ENCODE measurements at regions not wholly inside any gene's neighbourhood (a gene's known extent, or its start where the extent isn't known, plus 50 kb on each side); places are given as distances from the start of the nearest gene placed in this dataset.
"Not testable (repeated sequence)": the region's sequence is repeated elsewhere in the genome, so short reads cannot be mapped to it uniquely, and the experiment has no call there.

DNA sequence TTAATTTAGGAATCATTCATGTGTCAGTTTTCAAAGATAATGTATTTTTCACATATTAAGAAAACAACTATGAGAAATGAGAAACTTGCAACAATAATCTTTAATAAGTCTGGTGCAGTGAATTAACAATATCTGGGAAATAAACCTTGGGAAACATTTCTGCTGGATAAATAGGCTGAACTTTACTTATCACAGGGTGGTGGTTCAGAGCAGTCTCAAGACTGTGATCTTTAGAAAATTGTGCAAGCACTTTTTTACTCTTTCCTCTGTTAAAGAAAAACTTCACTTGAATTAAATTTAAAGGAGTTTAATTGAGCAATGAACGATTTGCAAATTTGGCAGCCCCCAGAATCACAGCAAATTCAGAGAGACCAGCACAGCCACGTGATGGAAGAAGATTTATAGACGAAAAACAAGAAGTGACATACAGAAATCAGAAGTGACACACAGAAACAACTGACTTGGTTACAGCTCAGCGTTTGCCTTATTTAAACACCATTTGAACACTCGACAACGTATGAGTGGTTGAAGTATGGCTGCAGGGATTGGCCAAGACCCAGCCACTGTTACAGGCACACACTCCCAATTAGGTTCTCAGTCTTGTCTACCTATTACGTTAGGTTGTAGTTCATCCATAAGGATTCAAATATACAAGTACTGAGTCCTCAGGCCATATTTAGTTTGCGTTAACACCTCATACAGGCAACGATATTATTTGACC lies 631.9 kb downstream of the SLCO4C1 start:
- H3K36me3 ChIP-seq (ENCODE audit: control insufficient read depth, insufficient read depth, low read length) = no peaks in the 10 kb centered on the region
- DNase-seq (ENCODE audit: low read depth in 4 of 6, low spot score in 6 of 6) = no peak
- 50% methylated on average over 1 of the region's 9 CpGs for WGBS (ENCODE audit: insufficient coverage)
- H3K9me3 ChIP-seq (ENCODE audit: control insufficient read depth, insufficient read depth, low read length) = no peaks in the 10 kb centered on the region
- H3K27me3 ChIP-seq (ENCODE audit: control insufficient read depth, insufficient read depth, low read length) = no peaks in the 10 kb centered on the region
- H3K27ac ChIP-seq (ENCODE audit: low read depth, low read length) = no peak overlapping the region
- no peaks in the 10 kb centered on the region for H3K4me1 ChIP-seq (ENCODE audit: control insufficient read depth, insufficient read depth, low read length)
- H3K4me3 ChIP-seq (ENCODE audit: low read depth, low read length) = no peak overlapping the region

DNA sequence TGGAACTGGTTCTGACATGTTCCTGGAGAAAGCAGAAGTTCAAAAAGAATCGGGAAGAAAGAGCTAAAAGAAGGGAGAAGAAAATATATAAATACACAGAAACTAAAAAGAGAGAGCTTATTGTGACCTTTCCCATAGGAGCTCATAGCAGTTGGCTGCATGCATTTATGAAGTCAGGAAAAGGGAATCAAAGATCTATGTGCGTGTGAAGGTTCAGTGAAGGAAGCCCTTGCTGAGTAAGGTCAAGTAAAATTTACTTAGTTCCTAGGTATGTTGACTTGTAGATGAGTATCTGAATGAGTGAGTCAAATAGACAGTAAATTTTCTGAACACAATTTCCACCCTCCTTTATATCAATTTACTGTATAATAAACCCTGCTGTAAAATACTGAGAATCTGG lies 632.5 kb downstream of the SLCO4C1 start:
- no peaks in the 10 kb centered on the region for H3K36me3 ChIP-seq (ENCODE audit: control insufficient read depth, insufficient read depth, low read length)
- no CpG with 5 or more reads among the region's 2 CpGs for WGBS (ENCODE audit: insufficient coverage)
- no peaks in the 10 kb centered on the region for H3K27me3 ChIP-seq (ENCODE audit: control insufficient read depth, insufficient read depth, low read length)
- no peaks in the 10 kb centered on the region for H3K4me1 ChIP-seq (ENCODE audit: control insufficient read depth, insufficient read depth, low read length)
- no peak overlapping the region for H3K27ac ChIP-seq (ENCODE audit: low read depth, low read length)
- no peak overlapping the region for H3K4me3 ChIP-seq (ENCODE audit: low read depth, low read length)
- DNase-seq (ENCODE audit: low read depth in 4 of 6, low spot score in 6 of 6) = no peak
- no peaks in the 10 kb centered on the region for H3K9me3 ChIP-seq (ENCODE audit: control insufficient read depth, insufficient read depth, low read length)

- no peaks in the 10 kb centered on the region for H3K4me1 ChIP-seq (ENCODE audit: control insufficient read depth, insufficient read depth, low read length)
- no peaks in the 10 kb centered on the region for H3K9me3 ChIP-seq (ENCODE audit: control insufficient read depth, insufficient read depth, low read length)
- H3K4me3 ChIP-seq (ENCODE audit: low read depth, low read length) = no peak overlapping the region
- H3K36me3 ChIP-seq (ENCODE audit: control insufficient read depth, insufficient read depth, low read length) = no peaks in the 10 kb centered on the region
- no peaks in the 10 kb centered on the region for H3K27me3 ChIP-seq (ENCODE audit: control insufficient read depth, insufficient read depth, low read length)
- no peak for DNase-seq (ENCODE audit: low read depth in 4 of 6, low spot score in 6 of 6)
- no peak overlapping the region for H3K27ac ChIP-seq (ENCODE audit: low read depth, low read length)
Observed at GRCh38 chr5:101662263-101662662, 633.8 kb downstream of the SLCO4C1 start.

GRCh38 chr5:101658433-101658832 lies 637.7 kb downstream of the SLCO4C1 start:
- Histone ChIP-seq H3K27ac (ENCODE audit: low read depth, low read length) (no peak overlapping the region), H3K27me3 (ENCODE audit: control insufficient read depth, insufficient read depth, low read length) (no peaks in the 10 kb centered on the region), H3K4me1 (ENCODE audit: control insufficient read depth, insufficient read depth, low read length) (no peaks in the 10 kb centered on the region), H3K4me3 (ENCODE audit: low read depth, low read length) (no peak overlapping the region), H3K9me3 (ENCODE audit: control insufficient read depth, insufficient read depth, low read length) (no peaks in the 10 kb centered on the region), H3K36me3 (ENCODE audit: control insufficient read depth, insufficient read depth, low read length) (no peaks in the 10 kb centered on the region)
- 77% methylated on average over 5 of the region's 7 CpGs for WGBS (ENCODE audit: insufficient coverage)
- no peak for DNase-seq (ENCODE audit: low read depth in 4 of 6, low spot score in 6 of 6)

DNA sequence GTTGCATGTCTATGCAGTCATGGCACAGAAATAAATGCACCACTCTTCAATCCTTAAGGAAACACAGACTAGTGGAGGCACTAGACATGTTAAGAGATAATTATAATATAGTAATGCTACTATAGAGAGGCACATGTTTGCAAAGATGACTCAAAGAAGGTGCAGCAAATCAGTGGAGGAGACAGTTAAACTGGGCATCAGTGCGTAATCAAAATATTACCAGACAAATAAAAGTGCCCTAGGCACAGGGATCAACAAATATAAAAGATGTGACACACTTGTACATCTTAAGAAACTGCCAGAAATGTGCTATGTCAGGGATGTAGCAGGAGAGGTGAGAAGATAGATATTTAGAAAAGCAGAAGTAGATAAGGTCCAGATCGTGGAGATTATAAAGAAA lies 642.1 kb downstream of the SLCO4C1 start:
- no peak overlapping the region for H3K27ac ChIP-seq (ENCODE audit: low read depth, low read length)
- H3K27me3 ChIP-seq (ENCODE audit: control insufficient read depth, insufficient read depth, low read length) = no peaks in the 10 kb centered on the region
- no peaks in the 10 kb centered on the region for H3K4me1 ChIP-seq (ENCODE audit: control insufficient read depth, insufficient read depth, low read length)
- no peaks in the 10 kb centered on the region for H3K36me3 ChIP-seq (ENCODE audit: control insufficient read depth, insufficient read depth, low read length)
- no peak for DNase-seq (ENCODE audit: low read depth in 4 of 6, low spot score in 6 of 6)
- no peaks in the 10 kb centered on the region for H3K9me3 ChIP-seq (ENCODE audit: control insufficient read depth, insufficient read depth, low read length)
- 78% methylated on average over 1 of the region's 2 CpGs for WGBS (ENCODE audit: insufficient coverage)
- no peak overlapping the region for H3K4me3 ChIP-seq (ENCODE audit: low read depth, low read length)

GRCh38 chr5:101647861-101648260 lies 648.2 kb downstream of the SLCO4C1 start:
- Histone ChIP-seq H3K27ac (ENCODE audit: low read depth, low read length) (no peak overlapping the region), H3K9me3 (ENCODE audit: control insufficient read depth, insufficient read depth, low read length) (no peaks in the 10 kb centered on the region), H3K4me1 (ENCODE audit: control insufficient read depth, insufficient read depth, low read length) (no peaks in the 10 kb centered on the region), H3K27me3 (ENCODE audit: control insufficient read depth, insufficient read depth, low read length) (no peaks in the 10 kb centered on the region), H3K36me3 (ENCODE audit: control insufficient read depth, insufficient read depth, low read length) (no peaks in the 10 kb centered on the region), H3K4me3 (ENCODE audit: low read depth, low read length) (no peak overlapping the region)
- no peak for DNase-seq (ENCODE audit: low read depth in 4 of 6, low spot score in 6 of 6)
- WGBS (ENCODE audit: insufficient coverage) = 80% methylated on average over 1 of the region's 2 CpGs

DNA sequence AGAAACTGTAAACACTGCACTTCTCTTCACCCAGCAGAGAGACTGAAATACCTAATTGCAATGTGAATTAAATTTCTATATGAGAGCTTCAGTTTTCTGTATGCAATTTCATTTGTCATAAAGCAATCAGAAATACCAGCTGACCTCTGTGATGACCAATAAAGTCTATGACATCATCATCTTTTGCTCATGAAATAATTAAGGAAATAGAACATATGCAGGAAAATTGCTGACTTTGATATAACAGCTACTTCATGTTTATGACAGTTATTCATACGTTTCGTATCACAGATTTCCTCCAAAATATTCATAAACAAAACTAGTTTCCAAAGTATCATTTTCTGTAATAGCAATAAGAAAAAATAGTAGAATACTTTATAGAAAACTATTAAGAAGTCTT lies 652.3 kb downstream of the SLCO4C1 start:
- H3K27me3 ChIP-seq (ENCODE audit: control insufficient read depth, insufficient read depth, low read length) = no peaks in the 10 kb centered on the region
- H3K4me1 ChIP-seq (ENCODE audit: control insufficient read depth, insufficient read depth, low read length) = no peaks in the 10 kb centered on the region
- no CpG with 5 or more reads among the region's 2 CpGs for WGBS (ENCODE audit: insufficient coverage)
- no peak overlapping the region for H3K4me3 ChIP-seq (ENCODE audit: low read depth, low read length)
- H3K9me3 ChIP-seq (ENCODE audit: control insufficient read depth, insufficient read depth, low read length) = no peaks in the 10 kb centered on the region
- DNase-seq (ENCODE audit: low read depth in 4 of 6, low spot score in 6 of 6) = no peak
- H3K36me3 ChIP-seq (ENCODE audit: control insufficient read depth, insufficient read depth, low read length) = no peaks in the 10 kb centered on the region
- no peak overlapping the region for H3K27ac ChIP-seq (ENCODE audit: low read depth, low read length)

GRCh38 chr5:101637599-101637998 lies 658.5 kb downstream of the SLCO4C1 start:
- DNase-seq (ENCODE audit: low read depth in 4 of 6, low spot score in 6 of 6) = no peak
- 92% methylated on average over 1 of the region's 2 CpGs for WGBS (ENCODE audit: insufficient coverage)
- no peaks in the 10 kb centered on the region for H3K4me1 ChIP-seq (ENCODE audit: control insufficient read depth, insufficient read depth, low read length)
- no peak overlapping the region for H3K4me3 ChIP-seq (ENCODE audit: low read depth, low read length)
- no peak overlapping the region for H3K27ac ChIP-seq (ENCODE audit: low read depth, low read length)
- H3K27me3 ChIP-seq (ENCODE audit: control insufficient read depth, insufficient read depth, low read length) = no peaks in the 10 kb centered on the region
- H3K36me3 ChIP-seq (ENCODE audit: control insufficient read depth, insufficient read depth, low read length) = no peaks in the 10 kb centered on the region
- H3K9me3 ChIP-seq (ENCODE audit: control insufficient read depth, insufficient read depth, low read length) = peaks cover under 1% of the 10 kb centered on the region

GRCh38 chr5:101627770-101628169 lies 668.3 kb downstream of the SLCO4C1 start:
- not testable (repeated sequence) for H3K4me3 ChIP-seq (ENCODE audit: low read depth, low read length); H3K27ac ChIP-seq (ENCODE audit: low read depth, low read length); H3K4me1 ChIP-seq (ENCODE audit: control insufficient read depth, insufficient read depth, low read length); H3K36me3 ChIP-seq (ENCODE audit: control insufficient read depth, insufficient read depth, low read length); H3K27me3 ChIP-seq (ENCODE audit: control insufficient read depth, insufficient read depth, low read length); DNase-seq (ENCODE audit: low read depth in 4 of 6, low spot score in 6 of 6); H3K9me3 ChIP-seq (ENCODE audit: control insufficient read depth, insufficient read depth, low read length)
- no CpG with 5 or more reads among the region's 2 CpGs for WGBS (ENCODE audit: insufficient coverage)

GRCh38 chr5:101626572-101626971 lies 669.5 kb downstream of the SLCO4C1 start:
- Histone ChIP-seq H3K4me1 (ENCODE audit: control insufficient read depth, insufficient read depth, low read length) (no peaks in the 10 kb centered on the region), H3K27me3 (ENCODE audit: control insufficient read depth, insufficient read depth, low read length) (no peaks in the 10 kb centered on the region), H3K36me3 (ENCODE audit: control insufficient read depth, insufficient read depth, low read length) (no peaks in the 10 kb centered on the region), H3K9me3 (ENCODE audit: control insufficient read depth, insufficient read depth, low read length) (no peaks in the 10 kb centered on the region), H3K4me3 (ENCODE audit: low read depth, low read length) (no peak overlapping the region), H3K27ac (ENCODE audit: low read depth, low read length) (no peak overlapping the region)
- WGBS (ENCODE audit: insufficient coverage) = 38% methylated on average over 1 of the region's 1 CpG
- DNase-seq (ENCODE audit: low read depth in 4 of 6, low spot score in 6 of 6) = peak in 2 of 6 donors; percentile 7 to 50
